ENCODE measurements at regions not wholly inside any gene's neighbourhood (a gene's known extent, or its start where the extent isn't known, plus 50 kb on each side); places are given as distances from the start of the nearest gene placed in this dataset.

DNA sequence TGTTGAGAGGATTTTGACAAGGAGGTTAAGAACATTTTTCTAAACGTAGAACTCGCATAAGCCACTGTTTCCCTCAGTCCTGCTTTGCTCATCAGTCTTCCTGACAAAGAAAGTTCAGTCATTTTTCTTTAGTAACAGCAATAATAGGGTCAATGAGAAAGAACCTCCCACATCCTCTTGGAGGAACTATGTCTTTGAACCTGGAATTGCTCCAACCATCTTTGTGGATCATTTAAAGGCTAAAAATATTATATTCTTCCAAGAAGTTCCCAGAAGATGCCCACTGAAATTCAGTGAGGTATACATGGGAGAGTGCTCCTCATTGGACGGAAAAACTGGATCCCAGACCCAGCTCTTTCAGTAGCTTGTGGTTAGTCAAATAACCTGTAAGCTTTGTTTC is 282.8 kb upstream of the FAR2 start:
- DNase-seq (no peak), ATAC-seq (no peak)
- POLR2A ChIA-PET = no interaction called here
- Mint-ChIP-seq H3K4me1 (peaks cover 0 to 2% (median 0%) of the 10 kb centered on the region in 4 donors), H3K27me3 (peaks cover 0 to 11% (median 3%) of the 10 kb centered on the region in 5 donors), H3K4me3 (no peak overlapping the region), H3K27ac (no peak overlapping the region), H3K36me3 (no peaks in the 10 kb centered on the region), H3K9me3 (peaks cover 0 to 9% (median 0%) of the 10 kb centered on the region in 9 donors)

DNA sequence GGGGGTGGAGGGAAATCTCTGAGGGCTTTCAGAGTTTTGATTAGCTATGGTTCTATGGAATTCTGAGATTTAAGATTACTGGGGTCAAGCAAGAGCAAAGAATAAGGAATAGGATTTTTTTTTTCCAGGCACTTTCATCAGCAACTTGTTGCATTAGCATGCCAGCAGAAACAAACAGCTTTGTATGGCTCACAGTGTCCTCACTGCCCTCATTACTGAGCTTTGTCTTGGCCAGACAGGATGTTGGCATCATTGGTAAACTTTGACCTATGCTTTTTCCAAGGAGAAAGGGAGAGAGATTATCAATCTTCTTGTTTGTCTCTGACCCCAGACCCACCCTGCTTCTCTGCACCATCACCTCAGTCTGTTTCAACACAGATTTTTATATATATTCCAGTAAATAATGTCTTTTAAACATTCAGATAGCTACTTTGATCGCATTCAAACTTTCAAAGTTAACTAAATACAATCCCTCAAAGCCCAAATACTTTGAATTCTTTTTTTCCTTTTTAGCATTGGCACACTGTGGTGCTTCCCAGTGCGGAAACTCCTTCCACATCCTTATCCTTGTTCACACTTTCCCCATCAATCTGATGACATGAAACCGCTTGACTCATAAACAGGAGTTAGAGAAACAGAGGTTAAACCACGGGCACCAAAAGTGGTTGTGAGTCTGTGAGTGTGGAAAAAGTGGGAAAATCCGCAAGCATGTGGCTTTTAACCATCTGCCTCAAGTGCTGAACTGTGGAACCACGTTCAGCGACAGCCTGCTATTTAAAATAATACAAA is 282.2 kb upstream of the FAR2 start:
- DNase-seq (no peak), ATAC-seq (no peak)
- POLR2A ChIA-PET = no interaction called here
- no peaks in the 10 kb centered on the region for H3K36me3 Mint-ChIP-seq
- peaks cover 0 to 2% (median 0%) of the 10 kb centered on the region in 4 donors for H3K4me1 Mint-ChIP-seq
- H3K27me3 Mint-ChIP-seq = peaks cover 0 to 11% (median 3%) of the 10 kb centered on the region in 5 donors
- H3K9me3 Mint-ChIP-seq = peaks cover 0 to 9% (median 0%) of the 10 kb centered on the region in 9 donors
- no peak overlapping the region for H3K27ac Mint-ChIP-seq
- no peak overlapping the region for H3K4me3 Mint-ChIP-seq

DNA sequence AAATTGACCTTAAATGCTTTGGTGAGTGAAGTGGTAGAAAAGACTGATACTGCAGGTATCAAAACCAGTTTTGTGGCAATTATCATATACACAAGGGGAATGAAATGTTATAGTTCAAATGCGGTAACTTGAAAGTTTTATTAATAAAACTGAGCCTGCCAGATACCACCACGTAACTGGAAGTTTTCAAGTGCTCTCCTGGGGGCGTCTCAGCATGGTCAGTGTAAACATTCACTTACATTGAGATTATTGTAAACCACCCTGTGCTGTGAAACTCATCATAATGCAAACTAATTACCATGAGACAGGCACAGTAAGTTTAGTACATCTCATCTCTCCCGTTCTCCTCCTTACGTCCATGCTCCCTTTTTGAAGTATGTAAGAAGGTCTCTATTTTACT is 280.7 kb upstream of the FAR2 start:
- ATAC-seq (no peak), DNase-seq (no peak)
- H3K27me3 Mint-ChIP-seq = peaks cover 0 to 11% (median 3%) of the 10 kb centered on the region in 5 donors
- H3K4me3 Mint-ChIP-seq = no peak overlapping the region
- no peaks in the 10 kb centered on the region for H3K36me3 Mint-ChIP-seq
- POLR2A ChIA-PET = no interaction called here
- H3K4me1 Mint-ChIP-seq = peaks cover 0 to 2% (median 0%) of the 10 kb centered on the region in 4 donors
- H3K27ac Mint-ChIP-seq = peak overlapping the region in 1 of 10 donors; percentile 36
- H3K9me3 Mint-ChIP-seq = peaks cover 0 to 9% (median 0%) of the 10 kb centered on the region in 9 donors

GRCh38 chr12:28869197-28869596 is 279.9 kb upstream of the FAR2 start:
- peak overlapping the region in 1 of 10 donors; percentile 35 for H3K27ac Mint-ChIP-seq
- peaks cover 0 to 10% (median 3%) of the 10 kb centered on the region in 5 donors for H3K27me3 Mint-ChIP-seq
- peaks cover 0 to 1% (median 0%) of the 10 kb centered on the region in 4 donors for H3K4me1 Mint-ChIP-seq
- H3K9me3 Mint-ChIP-seq = peaks cover 0 to 4% (median 0%) of the 10 kb centered on the region in 9 donors
- ATAC-seq (no peak), DNase-seq (no peak)
- no peaks in the 10 kb centered on the region for H3K36me3 Mint-ChIP-seq
- H3K4me3 Mint-ChIP-seq = no peak overlapping the region
- POLR2A ChIA-PET = no interaction called here

GRCh38 chr12:28870839-28871440 is 278.1 kb upstream of the FAR2 start:
- ATAC-seq (no peak), DNase-seq (no peak)
- H3K4me3 Mint-ChIP-seq = no peak overlapping the region
- H3K36me3 Mint-ChIP-seq = no peaks in the 10 kb centered on the region
- H3K4me1 Mint-ChIP-seq = no peaks in the 10 kb centered on the region
- POLR2A ChIA-PET = no interaction called here
- no peak overlapping the region for H3K27ac Mint-ChIP-seq
- H3K9me3 Mint-ChIP-seq = peaks cover 0 to 3% (median 0%) of the 10 kb centered on the region in 9 donors
- peaks cover 0 to 9% (median 0%) of the 10 kb centered on the region in 5 donors for H3K27me3 Mint-ChIP-seq

DNA sequence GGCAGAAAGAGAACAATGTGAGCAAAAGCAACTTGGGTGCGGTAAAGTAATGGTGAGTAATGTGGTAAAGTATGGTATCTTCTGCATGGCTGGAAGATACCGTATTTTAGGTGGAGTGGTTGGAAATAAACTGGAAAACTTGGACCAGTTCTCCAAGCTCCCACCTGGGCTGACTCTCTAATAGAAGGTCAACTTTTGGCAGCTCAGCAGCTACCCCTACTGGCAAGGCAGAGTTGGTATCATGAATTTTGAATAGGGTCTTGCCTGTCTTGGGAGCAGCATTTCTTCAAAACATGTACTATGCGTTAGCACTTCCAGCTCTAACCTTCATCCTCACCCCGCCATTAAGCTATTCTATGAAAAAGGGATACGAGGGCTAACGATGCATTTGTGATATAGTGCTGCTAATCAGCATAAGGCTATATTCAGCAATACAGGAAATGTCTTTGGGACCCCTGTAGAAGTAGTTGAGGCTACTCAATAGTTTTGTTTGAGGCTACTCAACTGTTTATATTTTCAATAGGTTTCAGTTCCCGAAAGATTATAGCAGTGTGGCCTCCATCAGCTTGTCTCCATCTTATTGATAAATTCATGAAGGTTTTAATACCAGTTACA is 276.3 kb upstream of the FAR2 start:
- Mint-ChIP-seq H3K36me3 (no peaks in the 10 kb centered on the region), H3K9me3 (peaks cover 0 to 3% (median 0%) of the 10 kb centered on the region in 9 donors), H3K4me1 (no peaks in the 10 kb centered on the region), H3K27me3 (peaks cover 0 to 15% (median 0%) of the 10 kb centered on the region in 5 donors), H3K27ac (no peak overlapping the region), H3K4me3 (no peak overlapping the region)
- POLR2A ChIA-PET = no interaction called here
- ATAC-seq (no peak), DNase-seq (peak in 1 of 10 donors; percentile 3)

DNA sequence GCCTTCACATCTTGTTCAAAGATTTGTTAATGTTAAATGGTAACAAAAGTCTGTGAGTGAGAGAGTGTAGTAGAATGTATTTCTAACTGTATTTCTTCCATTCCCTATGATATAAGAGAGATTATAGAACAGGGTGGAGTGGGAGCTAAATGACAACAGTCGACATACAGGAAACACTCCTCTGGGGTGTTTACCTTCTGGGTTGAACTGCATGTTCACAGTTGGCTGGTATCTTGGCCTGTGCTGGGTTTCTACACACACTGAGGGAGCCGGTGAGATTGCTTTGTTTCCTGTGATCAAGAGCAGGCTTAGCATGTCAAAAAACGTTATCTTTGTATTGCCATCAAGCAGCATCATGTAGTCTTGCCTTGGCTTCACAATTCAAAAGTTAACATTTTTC is 274.3 kb upstream of the FAR2 start:
- no peaks in the 10 kb centered on the region for H3K36me3 Mint-ChIP-seq

GRCh38 chr12:28876196-28876798 is 272.8 kb upstream of the FAR2 start:
- H3K36me3 Mint-ChIP-seq = no peaks in the 10 kb centered on the region
- ATAC-seq = no peak
- H3K27me3 Mint-ChIP-seq = peaks cover 2 to 21% (median 2%) of the 10 kb centered on the region in 5 donors
- H3K9me3 Mint-ChIP-seq = peaks cover 0 to 2% (median 0%) of the 10 kb centered on the region in 9 donors
- POLR2A ChIA-PET = no interaction called here
- H3K27ac Mint-ChIP-seq = no peak overlapping the region
- no peak for DNase-seq
- H3K4me1 Mint-ChIP-seq = no peaks in the 10 kb centered on the region
- H3K4me3 Mint-ChIP-seq = no peak overlapping the region

More for the DNA sequence above, 274.3 kb upstream of the FAR2 start:
- Mint-ChIP-seq H3K9me3 (peaks cover 0 to 2% (median 0%) of the 10 kb centered on the region in 9 donors), H3K27me3 (peaks cover 0 to 20% (median 2%) of the 10 kb centered on the region in 5 donors), H3K4me3 (no peak overlapping the region), H3K4me1 (no peaks in the 10 kb centered on the region), H3K27ac (no peak overlapping the region)
- no peak for DNase-seq
- POLR2A ChIA-PET = no interaction called here
- no peak for ATAC-seq

- H3K9me3 Mint-ChIP-seq = peaks cover 0 to 2% (median 0%) of the 10 kb centered on the region in 9 donors
- ATAC-seq = no peak
- peaks cover 2 to 26% (median 2%) of the 10 kb centered on the region in 5 donors for H3K27me3 Mint-ChIP-seq
- H3K4me3 Mint-ChIP-seq = no peak overlapping the region
- no peaks in the 10 kb centered on the region for H3K36me3 Mint-ChIP-seq
- no peak overlapping the region for H3K27ac Mint-ChIP-seq
- POLR2A ChIA-PET = no interaction called here
- no peaks in the 10 kb centered on the region for H3K4me1 Mint-ChIP-seq
- DNase-seq = no peak
These were observed 271.2 kb upstream of the FAR2 start for GRCh38 chr12:28877854-28878253.

GRCh38 chr12:28878629-28879028 is 270.4 kb upstream of the FAR2 start:
- no peaks in the 10 kb centered on the region for H3K4me1 Mint-ChIP-seq
- peaks cover 0 to 2% (median 0%) of the 10 kb centered on the region in 9 donors for H3K9me3 Mint-ChIP-seq
- no peak overlapping the region for H3K27ac Mint-ChIP-seq
- H3K4me3 Mint-ChIP-seq = no peak overlapping the region
- peaks cover 2 to 26% (median 2%) of the 10 kb centered on the region in 5 donors for H3K27me3 Mint-ChIP-seq
- no peak for ATAC-seq
- DNase-seq = no peak
- POLR2A ChIA-PET = no interaction called here
- H3K36me3 Mint-ChIP-seq = no peaks in the 10 kb centered on the region

DNA sequence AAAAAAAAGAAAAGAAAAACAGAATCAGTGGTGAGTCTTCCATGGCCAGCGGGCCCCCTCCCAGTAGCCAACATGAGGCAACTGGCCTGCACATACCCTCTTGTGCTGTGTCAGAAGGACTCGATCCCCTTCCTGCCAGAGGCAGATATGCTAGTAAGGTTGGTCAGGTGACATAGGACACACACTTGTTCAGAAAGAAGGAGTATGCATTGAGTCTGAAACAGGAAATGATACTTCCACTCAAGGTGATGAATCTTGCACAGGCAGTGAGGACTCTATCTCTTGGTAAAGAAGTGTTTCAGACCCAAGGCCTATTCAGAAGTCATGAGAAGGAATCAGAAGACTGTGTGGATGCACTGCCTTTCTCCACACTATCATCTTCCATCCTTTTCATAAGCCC is 269.7 kb upstream of the FAR2 start:
- Mint-ChIP-seq H3K36me3 (no peaks in the 10 kb centered on the region), H3K27me3 (peaks cover 2 to 26% (median 2%) of the 10 kb centered on the region in 5 donors), H3K9me3 (peaks cover 0 to 2% (median 0%) of the 10 kb centered on the region in 9 donors), H3K27ac (no peak overlapping the region), H3K4me1 (no peaks in the 10 kb centered on the region), H3K4me3 (no peak overlapping the region)
- DNase-seq = no peak
- no peak for ATAC-seq
- POLR2A ChIA-PET = no interaction called here

GRCh38 chr12:28882444-28882843 is 266.6 kb upstream of the FAR2 start:
- peaks cover 0 to 2% (median 0%) of the 10 kb centered on the region in 9 donors for H3K9me3 Mint-ChIP-seq
- POLR2A ChIA-PET = no interaction called here
- H3K4me1 Mint-ChIP-seq = no peaks in the 10 kb centered on the region
- ATAC-seq (no peak), DNase-seq (no peak)
- H3K27ac Mint-ChIP-seq = no peak overlapping the region
- peaks cover 2 to 20% (median 3%) of the 10 kb centered on the region in 5 donors for H3K27me3 Mint-ChIP-seq
- H3K4me3 Mint-ChIP-seq = no peak overlapping the region
- H3K36me3 Mint-ChIP-seq = no peaks in the 10 kb centered on the region
